NCI-H526 treated with DMSO at 0.1 percent for 48 hours (cell line): ENCODE measurements at regions not wholly inside any gene's neighbourhood (a gene's known extent, or its start where the extent isn't known, plus 50 kb on each side); places are given as distances from the start of the nearest gene placed in this dataset.
"Not testable (repeated sequence)": the region's sequence is repeated elsewhere in the genome, so short reads cannot be mapped to it uniquely, and the experiment has no call there.

ENCODE experiments used
- DNase-seq: peaks from one replicate; lab custom pipeline; 2025; lab: John Stamatoyannopoulos, UW

DNA sequence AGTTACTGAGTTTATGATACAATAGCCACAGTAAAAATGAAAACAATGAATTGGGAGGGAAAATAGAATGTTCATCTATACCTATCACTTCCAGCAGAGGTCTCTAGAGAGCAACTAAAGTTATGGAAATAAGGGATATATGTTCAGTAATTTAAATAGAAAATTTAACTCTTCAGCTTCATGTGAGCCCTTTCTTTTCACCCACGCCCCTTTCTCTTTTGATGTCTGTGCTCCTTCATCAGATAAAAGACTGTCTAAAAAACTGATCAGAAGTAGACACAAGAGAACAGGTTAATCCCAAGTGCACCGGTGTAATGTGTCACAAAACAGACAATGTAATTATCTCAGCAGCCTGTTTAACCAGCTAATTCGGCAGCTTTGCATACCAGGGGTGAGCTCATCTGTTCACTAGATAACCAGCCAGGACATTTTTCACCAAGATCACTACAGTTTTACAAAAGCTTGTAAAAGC is 238.5 kb upstream of the ERBB4 start:
- peak; percentile 79 for DNase-seq

DNA sequence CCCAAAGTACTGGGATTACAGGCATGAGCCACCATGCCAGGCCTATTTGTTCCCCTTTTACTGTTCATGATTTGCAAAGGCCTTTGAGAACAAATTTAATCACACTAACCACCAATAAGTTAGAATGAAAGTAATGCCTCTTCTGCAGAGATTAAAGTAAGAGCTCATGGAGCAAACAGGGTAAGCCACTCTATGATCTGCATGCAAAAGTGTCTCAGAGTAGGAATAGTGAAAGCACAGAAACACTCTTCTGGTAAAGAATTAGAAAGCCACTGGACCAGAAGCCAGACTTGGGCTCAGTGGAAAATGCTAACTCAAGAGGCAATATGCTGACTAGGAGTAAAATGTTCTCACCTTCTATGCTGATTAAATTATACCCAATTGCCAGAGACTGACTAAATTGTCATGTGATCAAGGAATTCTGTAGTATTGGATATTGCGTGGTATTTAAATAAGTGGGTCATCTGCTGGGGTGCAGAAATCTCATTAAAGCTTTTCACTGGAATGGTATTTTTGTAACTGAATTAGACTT is 235.3 kb upstream of the ERBB4 start:
- no peak for DNase-seq

DNA sequence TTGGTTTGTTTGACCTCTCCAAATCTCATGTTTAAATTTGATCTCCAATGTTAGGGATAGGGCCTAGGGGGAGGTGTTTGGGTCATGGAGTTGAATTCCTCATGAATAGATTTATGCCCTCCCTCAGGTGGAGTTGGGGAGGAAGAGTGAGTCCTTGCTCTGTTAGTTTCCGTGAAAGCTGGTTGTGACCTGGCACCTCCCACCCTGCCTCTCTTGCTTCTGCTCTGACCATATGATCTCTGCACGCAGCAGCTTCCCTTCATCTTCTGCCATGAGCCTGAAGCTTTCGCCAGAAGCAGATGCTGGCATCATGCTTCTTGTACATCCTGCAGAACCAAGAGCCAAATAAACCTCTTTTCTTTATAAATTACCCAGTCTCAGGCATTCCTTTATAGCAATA is 231.6 kb upstream of the ERBB4 start:
- no peak for DNase-seq

DNA sequence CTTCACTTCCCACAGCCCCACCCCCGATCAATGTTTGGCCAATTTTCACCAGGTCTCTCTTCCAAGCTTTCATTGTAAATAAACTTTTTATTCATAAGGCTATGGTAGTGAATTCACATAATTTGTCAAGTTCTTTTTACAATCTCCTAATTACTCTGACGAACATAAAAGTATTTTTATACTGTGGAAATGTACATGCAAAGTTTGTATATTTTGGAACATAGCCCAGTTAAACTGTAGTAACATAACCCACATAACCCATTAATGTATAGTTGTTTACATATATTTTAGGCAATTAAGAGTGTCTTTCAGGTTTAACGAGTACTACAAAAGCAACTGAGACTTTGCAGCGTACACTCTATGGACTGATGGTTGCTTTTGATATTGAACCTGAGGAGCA is 228.3 kb upstream of the ERBB4 start:
- DNase-seq = peak; percentile 39

DNA sequence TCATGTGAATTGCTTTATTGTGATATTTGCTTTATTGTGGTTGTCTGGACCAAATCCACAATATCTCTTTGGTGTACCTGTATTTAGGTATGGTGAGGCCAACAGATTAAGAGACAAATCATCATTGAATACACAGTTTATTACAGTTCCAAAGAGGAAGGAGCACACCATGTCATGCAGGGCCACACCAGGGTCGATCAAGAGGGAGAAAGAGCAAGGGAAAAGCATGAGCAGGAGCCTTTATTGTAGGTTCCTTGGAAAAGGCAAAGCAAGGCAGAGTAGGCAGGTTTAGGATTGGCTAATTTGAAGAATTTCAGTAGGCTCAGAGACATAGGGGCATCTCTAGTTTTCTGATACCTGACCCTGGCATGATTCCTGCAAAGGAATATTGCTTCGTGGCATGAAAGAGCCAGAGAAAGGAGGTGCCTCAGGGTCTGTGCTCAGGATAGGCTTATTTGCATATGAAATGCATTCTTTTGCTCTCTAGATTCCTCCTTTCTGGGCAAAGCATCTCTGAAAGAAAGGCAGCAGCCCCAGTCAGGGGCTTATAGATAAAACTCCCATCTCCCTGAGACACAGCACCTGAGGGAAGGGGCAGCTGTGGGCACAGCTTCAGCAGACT is 214.2 kb upstream of the ERBB4 start:
- no peak for DNase-seq

DNA sequence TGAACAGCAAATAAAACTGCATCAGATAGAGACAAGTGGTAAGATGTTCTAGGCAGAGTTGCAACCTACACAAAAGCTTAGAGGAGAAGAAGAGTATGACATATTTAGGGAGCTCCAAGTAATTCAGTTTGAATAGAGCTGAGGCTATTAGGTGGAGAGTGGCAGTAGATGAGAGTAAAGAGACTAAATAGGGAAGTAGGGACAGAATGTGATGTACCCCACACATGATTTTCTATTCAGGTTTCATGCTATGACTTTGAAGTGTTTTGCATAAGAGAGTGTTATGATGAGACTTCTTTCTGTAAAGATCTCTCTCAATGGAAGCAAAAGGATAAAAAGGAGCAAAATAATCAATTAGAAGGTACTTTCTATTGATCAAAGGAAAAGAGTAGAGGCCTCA is 206.8 kb upstream of the ERBB4 start:
- DNase-seq = no peak

DNA sequence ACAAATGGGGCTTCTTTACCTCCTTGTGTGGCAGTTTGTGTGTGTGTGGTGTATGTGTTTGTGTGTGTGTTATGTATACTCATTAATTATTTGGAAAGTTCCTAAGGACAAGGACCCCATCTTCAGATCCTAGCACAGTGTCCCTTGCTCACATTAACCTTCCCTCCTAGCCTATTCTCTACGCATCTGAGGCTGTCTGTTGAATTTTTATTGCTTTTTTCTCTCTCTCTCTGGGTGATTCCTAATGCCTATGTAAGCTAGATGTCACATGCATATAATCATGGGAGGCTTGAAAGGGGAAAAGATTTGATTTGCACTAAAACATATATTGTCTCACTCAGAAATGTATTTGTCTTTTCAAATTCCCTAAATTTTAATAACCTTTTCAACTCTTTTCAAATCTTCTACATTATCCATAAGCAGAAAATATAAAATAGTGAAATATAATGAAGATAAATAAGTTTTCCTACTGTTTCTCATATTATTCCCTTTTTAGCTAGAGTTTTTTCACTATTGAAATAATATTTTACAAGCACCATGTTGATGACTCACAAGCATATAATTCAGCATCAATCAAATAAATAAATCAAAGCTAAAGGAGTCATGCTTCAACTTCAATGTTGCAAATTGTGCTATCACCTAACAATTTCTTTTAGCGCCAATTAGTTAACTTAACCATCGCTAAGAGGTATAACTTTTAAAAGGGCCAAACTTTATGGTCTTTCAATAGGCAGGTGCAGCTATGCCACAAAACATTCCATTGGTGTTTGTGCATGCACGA is 199.0 kb upstream of the ERBB4 start:
- DNase-seq = no peak

DNA sequence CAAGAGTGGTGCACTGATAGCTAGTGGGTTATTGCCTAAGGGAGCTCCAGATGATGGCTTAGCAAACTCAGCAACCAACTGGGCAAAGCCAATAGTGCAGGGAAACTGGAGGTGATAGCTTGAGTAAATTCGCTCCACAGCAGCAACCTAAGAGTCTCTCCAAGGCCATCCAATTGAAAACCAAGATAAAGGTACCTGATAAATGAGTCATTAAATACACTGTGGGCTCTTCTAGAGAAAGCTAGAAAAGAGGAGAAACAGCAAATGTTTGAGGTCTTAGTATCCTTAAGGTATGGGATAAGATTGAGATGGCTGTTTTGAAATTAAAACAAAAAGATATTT is 197.8 kb upstream of the ERBB4 start:
- DNase-seq = no peak

DNA sequence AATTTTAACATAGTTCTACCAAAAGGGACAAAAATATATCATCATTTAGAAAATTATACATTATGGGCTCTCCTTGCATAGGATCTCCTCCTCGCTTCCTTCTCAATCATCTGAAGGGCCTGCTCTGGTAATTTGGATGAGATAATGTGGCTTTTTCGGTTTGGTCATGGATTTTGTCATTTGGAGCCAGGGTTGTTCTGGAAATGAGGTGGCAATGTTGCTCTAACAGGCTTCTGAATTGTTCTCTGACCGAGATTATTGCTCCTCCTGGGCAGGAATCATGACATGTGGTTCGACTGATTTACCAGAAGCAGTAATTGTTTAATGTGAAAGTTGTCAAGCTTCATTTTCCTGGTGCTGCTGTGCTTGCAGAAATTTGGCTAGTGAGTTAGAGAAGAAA is 194.7 kb upstream of the ERBB4 start:
- DNase-seq = no peak

DNA sequence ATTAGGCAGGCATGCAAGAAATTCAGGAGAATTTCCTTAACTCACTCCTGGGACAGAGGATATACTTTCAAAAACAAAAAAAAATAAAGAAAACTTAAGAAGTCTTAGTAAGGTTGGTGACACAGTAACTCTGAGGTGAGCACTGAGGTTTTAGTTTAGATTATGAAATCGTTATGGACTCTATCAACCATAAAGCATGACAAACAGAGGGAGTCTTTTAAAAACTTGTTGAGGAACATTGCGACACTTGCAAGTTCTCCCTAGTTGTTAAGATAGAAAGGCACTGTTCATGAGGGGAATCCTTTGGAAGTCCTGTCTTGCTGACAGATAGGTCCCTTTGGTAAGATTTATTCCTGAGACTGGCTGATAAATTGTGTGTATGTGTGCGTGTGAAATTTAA is 194.3 kb upstream of the ERBB4 start:
- DNase-seq = no peak

DNA sequence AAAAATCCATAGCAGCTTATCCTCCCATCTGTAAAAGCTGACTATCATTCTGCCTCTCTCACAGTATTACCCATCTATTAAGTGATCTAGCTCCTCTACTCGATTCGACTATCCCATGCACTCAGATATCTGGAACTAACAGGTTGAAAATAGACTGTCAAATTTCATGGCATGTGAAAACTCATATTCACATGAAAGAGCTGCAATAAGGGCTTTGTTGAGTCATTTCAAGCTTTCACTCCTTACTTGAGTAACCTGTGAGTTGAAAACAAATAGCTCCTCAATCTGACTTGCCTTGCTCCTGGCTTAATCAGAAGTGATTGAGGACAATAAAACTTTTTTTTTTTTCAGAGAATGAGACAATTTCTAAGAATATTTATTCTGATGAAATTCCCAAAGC is 192.4 kb upstream of the ERBB4 start:
- no peak for DNase-seq

DNA sequence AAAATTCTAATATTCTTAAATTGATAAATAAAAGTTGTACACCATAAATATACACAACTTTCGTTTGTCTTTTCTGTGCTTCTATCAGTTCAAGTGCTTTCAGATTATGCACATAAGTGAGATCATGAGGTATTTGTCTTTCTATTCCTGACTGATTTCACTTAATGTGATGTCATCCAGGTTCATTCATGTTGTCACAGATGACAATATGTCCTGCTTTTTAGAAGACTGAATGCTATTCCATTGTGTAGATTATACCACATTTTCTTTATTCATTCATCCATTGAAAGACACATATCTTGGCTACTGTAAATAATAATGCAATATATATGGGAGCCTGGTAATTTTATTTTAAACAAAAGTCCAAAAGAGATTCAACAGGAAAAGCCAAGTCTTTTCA is 190.1 kb upstream of the ERBB4 start:
- DNase-seq = no peak

DNA sequence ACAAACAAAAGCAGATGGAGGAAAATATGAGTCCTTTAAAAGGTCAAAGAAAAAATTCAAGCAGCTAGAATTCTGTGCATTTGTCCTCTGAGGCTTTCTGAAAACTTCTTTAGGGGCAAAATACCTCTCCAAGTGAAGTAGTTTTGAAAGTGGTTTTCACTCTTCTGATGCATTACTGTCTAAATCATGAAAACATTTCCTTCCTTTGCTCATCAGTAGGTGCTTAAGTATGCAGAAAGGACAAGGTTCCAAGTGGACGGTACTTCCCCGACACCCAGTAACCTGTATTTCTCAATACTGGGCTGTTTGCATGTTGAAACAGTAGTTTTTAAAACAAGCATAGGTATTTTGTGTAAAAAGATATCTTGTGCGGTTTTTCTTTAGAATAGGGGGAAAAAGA is 189.1 kb upstream of the ERBB4 start:
- DNase-seq = no peak

DNA sequence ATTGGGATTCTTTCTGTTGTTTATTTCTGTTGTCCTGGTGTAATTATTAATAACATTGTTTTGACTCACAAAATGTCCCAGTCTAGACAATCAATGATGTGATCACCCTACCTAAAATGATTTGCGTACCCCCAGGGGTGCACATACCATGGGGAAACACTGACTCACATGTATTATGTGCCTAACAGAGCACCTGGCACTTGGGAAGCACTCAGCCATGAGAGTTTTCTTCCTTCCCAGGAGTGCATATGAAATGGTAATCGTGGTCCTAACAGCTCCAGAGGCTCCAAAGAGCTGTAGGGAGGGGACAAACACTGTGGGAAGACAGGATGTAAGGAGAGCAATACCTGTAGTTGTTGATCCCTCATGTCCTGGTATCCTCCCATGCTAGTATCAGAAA is 187.8 kb upstream of the ERBB4 start:
- no peak for DNase-seq

DNA sequence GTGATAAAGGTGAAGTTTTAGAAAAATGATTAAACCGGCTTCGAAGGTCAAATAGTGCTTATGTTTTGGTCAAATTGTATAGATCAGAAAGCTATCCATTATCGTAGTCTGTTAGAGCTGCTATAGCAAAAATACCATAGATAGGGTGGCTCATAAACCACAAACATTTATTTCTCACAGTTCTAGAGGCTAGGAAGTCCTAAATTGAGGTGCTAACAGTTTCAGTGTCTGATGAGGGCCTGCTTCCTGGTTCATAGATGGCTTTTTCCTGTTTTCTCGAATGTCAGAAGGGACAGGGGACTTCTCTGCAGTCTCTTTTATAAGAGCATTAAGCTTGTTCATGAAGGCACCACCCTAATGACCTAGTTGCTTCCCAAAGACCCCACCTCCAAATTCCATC is 186.6 kb upstream of the ERBB4 start:
- DNase-seq = no peak

DNA sequence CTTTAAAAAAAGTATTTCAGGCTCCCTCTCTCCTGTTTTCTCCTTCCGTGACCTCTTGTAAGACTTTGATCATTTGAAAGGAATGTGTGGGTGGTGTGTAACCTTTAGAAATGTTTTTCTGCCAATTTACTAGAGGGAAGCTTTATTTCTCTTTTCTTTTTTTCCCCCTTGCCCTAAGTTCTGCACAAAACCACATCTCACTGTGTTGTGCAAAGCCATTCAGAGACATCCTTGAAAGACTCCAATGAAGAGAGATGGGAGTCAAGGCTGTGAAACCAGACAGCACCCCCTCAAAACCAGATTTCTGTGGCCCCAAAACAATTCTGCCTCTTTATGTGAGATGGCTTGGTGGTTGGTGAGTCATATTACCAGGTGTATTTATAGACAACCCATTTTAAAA is 184.6 kb upstream of the ERBB4 start:
- DNase-seq = no peak

DNA sequence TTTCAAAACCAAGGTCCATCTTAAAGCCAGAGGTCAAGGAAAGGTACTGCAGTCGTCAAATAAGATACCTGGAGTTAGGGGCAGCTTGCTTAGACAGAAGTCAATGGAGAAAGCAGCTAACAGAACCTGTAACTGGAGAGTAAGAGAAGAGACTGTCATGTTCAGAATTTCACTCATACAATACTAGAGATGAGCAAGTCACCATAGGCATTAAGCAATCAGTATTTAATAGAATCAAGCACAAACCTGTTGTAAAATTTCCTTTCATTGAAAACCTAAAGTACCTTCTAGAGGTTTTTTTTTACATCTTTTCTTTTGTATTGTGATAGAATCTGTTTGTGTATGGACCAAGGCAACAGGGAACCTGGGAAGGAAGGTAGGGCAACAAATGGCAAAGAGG is 183.4 kb upstream of the ERBB4 start:
- no peak for DNase-seq

DNA sequence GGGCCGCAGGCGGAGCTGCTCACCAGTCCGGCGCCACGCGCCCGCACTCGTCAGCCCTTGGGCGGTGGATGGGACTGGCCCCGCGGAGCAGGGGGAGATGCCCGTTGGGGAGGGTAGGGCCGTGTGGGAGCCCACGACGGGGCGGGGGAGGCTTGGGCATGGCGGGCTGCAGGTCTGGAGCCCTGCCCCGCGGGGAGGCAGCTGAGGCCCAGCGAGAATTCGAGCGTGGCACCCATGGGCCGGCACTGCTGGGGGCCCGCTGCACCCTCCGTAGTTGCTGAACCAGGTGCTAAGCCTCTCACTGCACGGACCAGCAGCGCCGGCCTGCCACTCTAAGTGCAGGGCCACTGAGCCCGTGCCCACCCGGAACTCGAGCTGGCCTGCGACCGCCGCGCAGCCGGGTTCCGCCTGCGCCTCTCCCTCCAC is 182.4 kb upstream of the ERBB4 start:
- DNase-seq = no peak

DNA sequence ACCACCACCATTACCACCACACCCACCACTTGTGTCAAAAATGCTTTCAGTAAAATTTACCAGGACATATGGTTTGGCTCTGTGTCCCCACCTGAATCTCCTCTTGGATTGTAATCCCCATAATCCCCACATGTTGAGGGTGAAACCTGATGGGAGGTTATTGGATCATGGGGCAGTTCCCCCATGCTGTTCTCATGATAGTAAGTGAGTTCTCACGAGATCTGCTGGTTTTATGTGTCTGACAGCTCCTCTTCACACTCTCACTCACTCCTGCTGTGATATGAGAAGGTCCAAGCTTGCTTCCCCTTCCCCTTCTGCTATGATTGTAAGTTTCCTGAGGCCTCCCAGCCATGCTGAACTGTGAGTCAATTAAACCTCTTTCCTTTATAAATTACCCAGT is 176.8 kb upstream of the ERBB4 start:
- not testable (repeated sequence) for DNase-seq

DNA sequence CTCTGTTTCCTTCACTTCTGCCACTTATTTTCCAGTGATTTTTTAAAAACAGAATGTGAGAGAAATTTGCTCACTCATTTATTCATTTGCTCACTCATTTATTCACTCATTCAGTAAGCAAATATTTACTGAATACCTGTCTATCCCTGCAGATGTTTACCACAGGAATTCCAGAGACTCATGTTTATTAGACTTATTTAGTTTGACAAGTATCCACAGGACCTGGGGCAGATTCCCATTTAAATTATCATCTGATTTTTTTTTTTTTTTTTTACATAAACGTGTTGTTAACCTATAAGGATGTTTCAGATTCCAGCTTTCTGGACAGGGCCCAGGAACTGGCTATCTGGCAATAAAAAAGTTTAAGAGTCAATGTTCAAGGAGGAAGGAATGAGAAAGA is 175.1 kb upstream of the ERBB4 start:
- DNase-seq = no peak

DNA sequence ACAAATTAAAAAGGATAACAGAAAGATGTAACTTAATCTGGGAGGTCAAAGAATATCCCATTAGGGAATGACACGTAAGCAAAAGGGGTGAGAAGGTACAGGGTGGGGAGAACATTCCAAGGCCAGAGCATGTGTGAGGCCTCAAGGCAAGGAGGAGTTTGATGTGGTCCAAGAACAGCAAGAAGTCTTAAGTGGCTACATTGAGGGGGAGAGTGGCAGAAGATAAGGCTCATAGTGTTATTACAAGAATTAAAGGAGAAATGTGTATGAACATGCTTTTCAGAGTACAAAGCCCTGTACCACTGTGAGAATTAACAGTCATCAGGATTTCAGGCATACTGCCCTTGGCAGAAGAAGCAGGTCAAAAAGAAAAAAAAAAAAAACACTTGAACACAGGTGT is 174.4 kb upstream of the ERBB4 start:
- no peak for DNase-seq

DNA sequence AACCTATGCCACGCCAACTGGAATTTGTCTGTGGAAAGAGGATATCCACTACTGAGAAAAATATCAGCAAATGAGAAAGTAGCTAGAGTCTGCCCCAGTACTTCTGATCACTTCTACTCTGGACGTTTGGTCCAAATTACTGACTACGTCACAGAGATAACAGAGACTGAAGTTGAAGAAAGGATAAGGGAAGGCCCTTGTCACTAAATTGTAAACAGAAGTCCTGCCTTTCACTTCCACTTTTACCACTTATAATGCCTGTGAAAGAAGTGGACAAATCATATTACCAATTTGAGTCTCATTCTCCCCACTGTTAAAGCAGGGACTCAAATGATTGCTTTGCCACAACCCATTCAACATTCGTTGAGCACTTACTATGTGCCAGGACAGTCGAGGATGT is 173.9 kb upstream of the ERBB4 start:
- DNase-seq = no peak

DNA sequence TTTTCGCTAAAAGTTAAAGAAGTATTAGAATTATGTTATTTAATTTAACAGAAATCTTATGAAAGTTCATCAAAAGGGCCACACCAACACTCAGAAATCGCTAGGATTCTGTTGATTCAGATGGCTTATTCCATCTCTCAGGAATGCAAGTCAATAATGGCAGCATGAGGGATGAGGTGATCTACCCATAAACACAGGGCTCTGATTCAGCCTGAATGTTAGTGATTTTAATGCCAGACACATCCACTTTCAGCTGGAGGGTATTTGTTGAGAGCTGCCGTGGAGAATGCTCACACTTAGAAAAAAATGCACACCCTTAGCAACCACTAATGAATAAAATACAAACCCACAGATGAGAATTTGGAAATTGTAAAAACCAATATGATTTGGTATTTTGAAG is 173.3 kb upstream of the ERBB4 start:
- DNase-seq = no peak

DNA sequence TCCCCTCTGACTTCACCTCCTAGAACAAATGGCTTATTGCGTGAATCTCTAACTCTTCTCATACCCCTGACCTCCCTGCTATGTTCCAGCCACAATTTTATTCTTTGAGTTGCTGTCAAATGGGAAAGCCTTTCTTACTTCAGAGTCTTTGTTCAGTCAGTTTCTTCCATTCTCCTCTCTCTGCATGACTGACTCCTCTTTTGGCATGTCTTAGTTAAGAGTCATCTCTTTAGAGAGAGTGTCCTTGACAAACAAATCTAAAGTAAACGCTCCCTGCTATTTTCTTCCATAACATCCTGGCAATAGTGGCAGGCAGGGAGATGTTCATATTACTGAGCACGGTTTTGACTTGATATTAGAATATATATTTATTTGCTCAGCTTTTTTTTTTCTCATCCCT is 170.7 kb upstream of the ERBB4 start:
- no peak for DNase-seq
